Activated CD4-positive, alpha-beta T cell treated with anti-CD3 and anti-CD28 coated beads for 24 hours (primary cell): ENCODE measurements at regions not wholly inside any gene's neighbourhood (a gene's known extent, or its start where the extent isn't known, plus 50 kb on each side); places are given as distances from the start of the nearest gene placed in this dataset.

ENCODE experiments used
- DNase-seq, 2 donors: peaks; one replicate each; pipeline ENCODE4 v3.0.0-alpha.2; 2020; ENCODE audit warnings: low read depth in 2 of 2

DNA sequence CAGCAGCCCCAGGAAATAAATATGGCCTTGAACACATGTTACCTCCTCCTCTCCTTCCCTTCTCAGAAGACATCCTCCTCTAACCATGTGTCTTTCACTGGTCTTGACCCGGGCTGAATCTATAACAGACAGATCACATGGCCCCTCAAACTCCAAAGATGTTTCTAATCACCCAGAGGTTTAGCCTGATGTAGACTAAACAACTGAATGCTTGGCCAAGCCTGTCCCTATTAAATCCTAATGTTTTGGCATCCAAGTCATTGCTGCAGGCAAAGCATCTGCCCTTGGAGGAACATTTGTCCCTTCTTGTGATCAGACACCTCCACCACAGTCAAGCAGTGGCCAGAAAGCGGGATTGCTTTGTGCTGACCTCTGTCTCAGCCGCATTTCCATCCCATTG is 65.5 kb downstream of the ANKRD60 start:
- no peak for DNase-seq

DNA sequence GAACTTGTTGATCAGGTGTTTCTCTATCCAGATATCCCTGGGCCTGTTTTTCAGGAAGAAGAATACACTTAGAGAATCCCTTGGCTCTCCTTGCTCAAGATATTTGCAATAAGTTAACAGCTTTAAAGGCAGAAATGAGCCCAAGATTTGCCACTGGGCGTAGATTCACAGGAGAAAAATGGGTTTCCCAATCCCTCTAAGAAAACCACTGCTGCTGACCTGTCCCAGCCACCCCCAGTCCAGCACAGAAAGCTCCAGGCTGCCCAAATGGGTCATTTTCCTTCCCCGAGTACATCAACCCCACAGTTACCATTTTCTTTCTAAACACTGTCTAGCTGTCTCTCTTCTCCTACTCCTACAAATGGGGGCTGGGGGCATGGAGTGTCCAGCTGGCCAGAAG is 67.3 kb downstream of the ANKRD60 start:
- no peak for DNase-seq

DNA sequence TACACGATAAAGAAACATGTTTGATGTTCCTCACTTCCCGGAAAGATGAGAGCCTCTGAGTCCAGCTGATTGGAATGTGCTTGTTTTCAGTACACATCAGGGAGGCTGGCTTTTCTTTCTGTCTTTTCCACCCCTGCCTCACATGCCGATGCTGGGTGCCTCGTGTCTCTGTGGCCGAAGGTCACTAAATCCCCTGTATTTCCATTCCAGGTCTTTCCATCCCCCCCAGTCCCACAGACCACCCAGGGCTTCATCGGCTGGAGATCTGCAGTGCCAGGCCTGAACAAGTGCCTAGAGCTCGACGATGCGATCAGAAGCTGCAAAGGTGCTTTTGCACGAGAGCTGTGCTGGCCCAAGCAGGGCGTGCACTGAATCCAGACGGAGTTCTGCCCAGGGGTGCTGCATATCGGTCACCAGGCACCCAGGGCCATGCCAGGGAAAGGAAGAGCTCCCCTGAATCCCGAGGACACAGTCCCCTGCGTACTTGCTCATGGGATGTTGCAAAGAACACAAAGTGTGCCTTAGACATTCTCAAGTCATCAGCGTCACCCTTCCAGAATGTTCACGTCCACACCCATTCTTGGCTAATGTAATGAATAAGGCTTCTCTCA is 67.9 kb downstream of the ANKRD60 start:
- DNase-seq, result no peak

DNA sequence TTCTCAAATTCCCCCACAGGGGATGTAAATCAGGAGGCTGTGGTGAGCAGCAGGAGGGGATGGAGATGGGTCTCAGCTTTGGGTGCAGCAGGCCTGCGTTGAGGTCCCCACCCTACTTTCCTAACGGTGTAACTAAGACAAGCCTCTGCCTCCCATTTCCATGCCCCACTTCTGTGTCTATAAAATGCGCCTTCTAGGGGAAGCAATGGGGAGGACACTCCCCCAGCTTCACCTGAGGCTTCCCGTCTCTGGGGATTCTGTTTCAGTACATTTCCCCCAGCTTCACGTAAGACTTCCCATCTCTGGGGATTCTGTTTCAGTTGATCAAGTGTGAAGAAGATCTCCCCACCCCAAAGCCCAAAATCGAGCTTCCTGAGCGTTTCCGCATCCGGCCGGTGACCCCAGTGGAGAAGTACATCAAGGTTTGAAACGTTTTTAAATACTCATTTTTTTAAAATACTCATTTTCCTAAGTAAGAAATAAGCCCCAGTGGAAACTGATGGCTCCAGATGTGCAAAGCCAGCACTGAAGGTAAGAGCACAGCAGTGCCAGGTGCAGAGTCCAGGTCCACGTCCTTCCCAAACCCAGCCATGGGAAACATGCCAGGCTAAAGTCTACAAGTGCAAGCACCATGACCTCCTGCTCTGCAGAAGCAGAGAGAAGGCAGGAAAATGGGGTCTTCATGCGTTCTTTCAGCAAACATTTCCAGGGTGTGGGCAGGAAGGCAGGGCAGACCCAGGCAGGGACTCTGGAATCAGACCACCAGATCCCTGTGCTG is 73.1 kb downstream of the ANKRD60 start:
- no peak for DNase-seq

DNA sequence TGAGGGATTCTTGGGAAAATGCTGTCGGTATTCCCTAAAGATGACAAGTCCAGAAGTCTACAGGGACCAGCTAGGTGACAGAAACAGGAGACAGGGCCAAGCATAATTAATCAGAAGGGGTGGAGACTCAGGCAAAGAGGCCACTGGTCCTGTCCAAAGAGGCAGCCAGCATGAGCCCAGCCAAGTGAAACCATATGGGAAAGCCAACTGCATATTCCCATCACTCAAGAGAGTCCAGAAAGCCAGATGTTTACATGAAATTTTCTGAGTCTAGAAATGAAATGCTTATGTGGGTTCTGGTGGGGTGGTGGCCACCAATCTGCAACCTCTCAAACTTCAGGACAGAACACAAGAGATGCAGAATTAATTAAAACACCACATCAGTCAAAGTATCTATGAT is 74.3 kb downstream of the ANKRD60 start:
- DNase-seq, result no peak

DNA sequence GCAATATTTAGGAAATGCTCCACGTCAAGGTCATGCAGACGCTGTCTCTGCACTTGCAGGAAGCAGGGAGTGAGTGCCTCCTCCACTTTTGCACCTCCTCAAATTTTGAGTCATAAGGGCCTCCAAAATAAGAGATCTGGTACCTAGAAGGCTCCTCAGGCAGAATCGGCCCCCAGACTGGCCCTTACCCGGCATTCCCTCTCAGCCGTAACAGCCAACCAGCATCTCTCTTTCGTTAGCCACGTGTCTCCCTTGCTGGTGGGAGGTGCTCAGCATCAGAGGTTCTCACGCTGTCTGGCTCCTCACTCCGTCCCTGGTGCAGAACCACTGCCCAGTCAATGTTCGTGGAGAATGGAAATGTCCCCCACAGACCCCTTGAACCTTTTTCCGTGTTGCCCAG is 75.3 kb downstream of the ANKRD60 start:
- no peak for DNase-seq

DNA sequence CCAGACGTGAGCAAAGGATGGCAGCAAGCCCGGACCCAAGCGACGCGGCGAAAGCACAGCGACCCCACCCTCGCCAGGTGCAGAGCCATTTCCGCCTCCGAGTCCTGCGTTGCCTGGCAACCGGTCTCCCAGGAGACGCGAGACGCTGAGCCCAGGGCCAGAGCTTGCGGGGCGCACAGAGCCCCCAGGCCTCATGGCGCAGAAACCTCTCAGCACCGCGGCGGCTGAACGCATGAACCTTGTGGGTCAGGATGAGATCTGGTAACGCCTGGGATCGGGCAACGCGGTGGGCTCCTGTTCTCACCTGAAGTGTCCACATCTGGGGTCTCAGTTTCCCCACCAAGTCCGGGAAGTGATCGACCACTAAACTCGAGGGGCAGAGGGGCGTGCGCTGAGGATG is 77.7 kb downstream of the ANKRD60 start:
- no peak for DNase-seq

DNA sequence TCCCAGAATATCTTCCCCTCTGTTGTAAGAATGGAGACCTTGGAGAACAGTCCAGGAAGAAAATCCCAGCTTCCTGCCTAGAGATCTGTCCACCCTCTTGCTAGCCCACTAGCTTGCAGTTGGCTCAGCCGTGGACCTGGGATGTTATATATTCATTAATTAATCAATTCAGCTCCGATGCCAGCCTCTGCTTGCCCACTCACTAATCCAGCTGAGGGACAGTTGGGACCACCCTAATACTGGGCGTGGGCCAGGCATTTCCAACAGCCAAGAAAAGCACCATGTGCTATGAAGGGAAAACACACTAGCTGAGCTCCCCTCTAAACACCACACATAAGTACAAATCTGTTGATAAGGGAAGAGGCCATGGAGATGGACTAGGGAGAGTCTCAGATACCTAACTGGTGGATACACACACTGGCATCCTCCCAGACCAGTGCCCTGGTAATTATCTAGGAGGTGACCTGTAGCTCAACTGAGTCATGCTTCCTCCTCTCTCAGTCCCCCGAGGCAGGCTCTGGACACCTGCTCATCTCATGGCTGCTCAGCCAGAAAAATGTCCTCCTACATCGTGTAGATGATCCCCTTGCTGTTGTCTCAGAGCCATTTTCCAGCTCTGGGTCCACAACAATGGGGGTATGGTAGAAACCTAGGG is 78.9 kb downstream of the ANKRD60 start:
- DNase-seq, result no peak

DNA sequence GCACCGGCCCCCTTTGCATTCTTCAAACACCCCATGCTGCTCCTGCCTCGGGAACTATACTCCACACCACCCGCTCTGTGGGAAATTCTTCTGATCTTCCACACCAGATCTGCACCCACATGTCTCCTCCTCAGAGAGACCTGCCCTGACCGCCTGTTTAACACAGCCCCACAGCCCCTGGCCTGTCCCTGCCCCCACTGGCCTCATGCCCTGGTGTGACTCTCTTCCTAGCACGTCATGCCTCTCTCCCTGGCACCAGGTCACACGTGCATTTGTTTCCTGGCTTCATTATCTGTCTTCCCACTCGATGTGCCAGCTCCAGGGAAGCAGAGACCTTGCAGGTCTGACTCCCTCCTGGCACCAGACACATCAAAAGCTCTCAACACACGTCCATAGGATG is 79.6 kb downstream of the ANKRD60 start:
- no peak for DNase-seq

DNA sequence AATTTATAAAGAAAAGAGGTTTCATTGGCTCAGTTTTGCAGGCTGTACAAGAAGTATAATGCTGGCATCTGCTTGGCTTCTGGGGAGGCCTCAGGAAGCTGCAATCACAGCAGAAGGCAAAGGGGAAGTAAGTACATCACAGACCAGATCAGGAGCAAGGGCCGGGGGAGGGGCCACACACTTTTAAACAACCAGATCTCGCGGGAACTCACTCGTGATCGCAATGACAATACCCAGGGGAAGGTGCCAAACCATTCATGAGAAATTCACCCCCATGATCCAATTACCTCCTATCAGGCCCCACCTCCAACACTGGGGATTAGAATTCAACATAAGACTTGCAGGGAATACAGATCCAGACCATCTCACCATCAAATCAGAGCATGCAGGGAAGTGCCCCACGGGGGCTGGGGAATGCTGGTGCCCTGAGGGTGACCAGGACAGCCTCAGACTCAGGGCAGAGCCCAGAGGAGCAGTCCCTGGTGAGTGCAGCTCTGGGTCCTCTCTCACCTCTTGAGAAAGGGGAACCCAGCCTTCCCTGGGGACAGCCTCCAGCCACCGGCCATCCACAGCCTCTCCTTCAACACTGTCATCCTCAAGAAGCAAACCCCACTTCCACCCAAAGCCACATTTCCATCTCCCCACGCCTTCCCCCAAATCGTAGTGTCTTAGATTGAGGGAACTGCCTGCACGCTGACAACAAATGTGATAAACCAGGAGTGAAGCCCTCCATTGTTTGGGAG is 80.7 kb downstream of the ANKRD60 start:
- DNase-seq, result no peak

DNA sequence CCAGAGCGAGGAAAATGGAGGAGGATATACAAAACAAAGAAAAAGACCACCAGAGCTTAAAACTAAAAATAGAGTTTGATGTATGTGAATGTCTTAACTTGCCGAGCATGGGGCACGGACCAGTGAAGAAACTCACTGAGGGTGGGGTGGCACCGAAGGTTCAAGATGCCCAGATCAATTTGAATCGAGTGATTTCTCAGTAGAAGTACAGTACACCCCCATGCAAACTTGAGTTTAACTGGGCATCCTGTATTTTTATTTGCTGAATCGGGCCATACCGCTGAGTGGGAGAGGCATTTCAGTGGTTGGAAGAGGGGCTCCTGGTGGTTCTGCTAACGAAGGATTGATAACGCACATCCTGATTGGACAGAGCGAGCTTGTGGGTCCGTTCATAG is 81.7 kb downstream of the ANKRD60 start:
- no peak for DNase-seq

DNA sequence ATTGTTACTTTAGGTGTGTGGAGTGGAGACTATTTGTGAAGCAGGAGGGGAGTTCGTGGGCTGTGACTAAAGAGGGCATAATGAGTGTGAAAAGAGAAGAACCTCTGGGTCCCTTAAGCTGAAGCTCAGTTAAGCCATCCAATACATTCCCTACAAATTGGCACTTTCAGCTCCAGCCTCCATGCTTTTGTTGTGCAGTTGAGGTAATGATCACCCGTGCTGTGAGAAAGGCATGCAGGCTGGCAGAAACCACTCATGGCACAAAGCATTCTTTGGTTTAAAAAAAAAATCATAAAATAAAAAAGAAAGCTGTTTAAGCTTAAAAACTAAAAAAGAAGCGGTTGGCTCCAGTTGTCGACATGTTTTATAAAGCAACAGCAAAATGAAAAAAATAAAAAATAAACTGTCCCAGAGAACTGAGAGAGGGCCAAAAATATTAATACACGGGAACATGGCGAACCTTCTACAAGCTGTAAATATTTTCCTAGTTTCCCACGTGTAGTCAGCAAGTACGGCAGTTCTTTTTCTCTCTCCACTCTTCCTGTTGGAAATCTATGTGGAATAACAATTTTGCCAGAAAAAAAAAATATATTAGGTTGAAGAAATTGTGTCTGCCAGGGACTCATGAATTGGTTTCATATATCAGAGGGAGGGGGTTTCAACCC is 82.2 kb downstream of the ANKRD60 start:
- no peak for DNase-seq

DNA sequence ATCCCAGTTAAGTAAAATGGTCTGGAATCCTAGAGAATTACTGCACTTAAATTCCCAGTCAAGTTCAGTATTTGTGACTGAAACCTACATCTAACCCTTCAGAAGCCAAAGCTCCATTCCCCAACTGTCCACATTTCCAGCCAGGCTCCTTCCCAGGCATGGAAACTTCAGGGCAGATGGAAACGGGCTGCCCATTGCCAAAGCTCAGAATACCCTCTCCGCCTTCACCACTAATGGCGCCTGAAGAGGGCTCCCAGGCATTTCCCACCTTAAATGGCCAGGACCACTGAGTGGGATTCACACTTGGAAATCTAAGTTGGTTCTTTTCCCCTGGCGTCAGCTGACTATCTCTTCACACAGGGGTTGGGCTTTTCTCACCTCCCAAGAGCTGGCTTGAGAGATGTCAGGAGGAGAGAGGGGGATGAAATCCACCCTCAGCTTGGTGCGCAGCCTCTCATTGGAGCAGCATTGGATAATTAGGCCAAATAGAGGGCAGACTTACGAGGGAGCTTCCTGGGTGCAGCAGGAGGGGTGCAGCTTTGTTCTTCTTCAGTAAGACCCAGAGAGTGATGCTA is 82.9 kb downstream of the ANKRD60 start:
- no peak for DNase-seq

DNA sequence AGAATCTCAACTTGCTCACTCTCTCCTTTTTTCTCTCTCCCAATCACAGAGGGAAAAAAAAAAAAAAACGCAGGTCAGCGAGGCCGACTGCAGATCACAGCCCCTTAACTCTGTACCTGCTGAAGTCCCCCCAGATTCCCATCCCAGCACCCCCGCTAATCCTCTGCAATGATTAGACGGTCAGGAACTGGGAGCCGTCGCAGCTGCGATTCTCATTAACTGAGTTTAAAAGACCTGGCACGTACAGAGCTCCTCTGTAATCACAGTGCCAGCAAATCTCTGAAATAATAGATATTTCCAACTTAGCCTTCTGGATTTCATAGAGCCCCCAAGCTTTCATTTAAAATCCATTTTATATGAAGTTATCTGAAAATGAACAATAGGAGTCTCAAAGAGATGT is 84.4 kb downstream of the ANKRD60 start:
- no peak for DNase-seq

DNA sequence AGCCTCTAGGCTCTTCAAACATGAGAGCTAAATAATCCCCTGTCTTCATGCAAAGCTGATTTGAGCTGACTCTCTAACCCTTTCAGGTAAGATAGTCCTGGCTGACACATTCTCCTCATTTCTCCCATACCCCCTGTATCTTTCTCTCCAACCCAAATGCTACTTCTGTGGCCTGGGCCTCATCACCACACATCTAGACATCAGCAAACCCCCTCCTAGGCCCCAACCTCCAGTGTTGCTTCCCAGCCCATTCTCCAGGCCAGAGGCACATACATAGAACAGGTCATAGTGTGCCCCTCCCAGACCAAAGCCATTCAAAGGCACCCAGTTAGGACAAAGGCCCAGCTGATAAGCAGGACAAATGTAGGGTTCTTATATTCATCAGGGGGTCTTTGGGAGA is 84.9 kb downstream of the ANKRD60 start:
- DNase-seq, result no peak

DNA sequence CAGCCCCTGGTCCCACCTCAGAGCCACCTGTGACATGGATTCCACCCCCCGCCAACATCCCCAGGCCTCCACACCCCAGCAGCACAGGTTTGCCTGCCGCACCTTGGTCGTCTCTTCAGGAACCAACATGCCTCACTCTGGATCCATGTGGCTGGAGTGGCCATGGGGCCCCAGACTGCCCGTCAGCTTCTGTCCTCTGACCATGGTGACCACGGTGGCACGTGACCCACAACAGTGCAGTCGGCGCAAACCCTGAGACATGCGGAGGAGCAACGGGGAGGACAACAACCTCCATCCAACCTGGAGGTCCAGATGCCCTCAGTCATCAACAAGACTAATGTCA is 85.6 kb downstream of the ANKRD60 start:
- no peak for DNase-seq

DNA sequence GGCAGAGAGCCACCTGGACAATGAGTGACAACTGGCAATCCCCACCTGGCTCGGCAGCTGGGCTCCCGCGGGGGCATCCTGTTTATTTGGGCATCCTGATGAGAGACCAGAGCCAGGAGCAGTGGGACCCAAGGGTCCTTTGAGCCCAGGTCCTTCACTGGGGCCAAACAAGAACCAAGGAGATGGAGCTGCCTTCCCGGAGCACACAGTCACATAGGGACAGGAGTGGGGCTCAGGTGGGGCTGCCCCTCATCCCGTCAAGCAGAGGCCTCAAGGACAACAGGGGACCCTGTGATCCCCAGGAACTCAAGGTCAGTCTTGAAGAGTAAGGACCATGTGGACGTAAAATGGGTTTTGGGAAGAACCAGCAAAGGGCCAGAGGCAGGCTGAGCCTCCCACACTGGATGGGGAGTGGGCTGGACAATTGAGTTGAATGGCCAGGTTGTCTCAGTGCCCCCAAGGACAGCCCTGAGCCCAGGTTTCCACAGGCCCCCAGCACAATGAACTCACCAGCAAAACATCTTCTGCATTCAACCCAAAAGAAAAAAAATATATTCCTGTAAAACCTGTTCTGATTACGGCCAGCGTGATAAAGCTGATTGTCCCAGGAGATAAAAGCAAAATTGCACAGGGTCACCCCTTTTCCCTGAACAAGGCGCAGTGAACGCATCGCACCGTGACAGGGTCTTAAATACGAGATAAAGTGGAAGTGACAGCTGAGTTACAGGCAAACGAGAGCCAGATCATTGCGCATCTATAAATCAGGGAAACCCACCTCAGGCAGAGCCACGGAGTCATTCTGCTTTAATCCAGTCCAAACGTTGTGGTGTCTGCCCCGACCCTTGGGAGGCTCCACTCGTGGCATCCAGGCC is 86.2 kb downstream of the ANKRD60 start:
- no peak for DNase-seq

DNA sequence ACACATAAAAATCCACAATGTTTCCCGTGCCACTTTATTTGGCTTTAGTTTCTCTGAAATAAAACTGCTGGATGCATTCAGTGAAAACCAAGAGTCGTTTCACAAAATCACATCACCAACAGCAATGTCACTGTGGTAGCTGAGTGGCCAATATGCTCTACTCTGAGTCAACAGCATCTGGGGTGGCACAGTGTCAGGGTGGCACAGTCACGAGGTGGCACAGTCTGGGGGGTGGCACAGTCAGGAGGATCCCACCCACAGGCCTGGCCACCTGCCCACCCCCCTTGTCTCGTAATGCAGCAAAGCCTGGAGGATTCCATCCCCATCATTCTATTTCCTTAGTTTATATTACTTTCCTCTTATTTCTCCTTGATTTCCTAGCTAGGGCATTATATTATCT is 87.0 kb downstream of the ANKRD60 start:
- no peak for DNase-seq

DNA sequence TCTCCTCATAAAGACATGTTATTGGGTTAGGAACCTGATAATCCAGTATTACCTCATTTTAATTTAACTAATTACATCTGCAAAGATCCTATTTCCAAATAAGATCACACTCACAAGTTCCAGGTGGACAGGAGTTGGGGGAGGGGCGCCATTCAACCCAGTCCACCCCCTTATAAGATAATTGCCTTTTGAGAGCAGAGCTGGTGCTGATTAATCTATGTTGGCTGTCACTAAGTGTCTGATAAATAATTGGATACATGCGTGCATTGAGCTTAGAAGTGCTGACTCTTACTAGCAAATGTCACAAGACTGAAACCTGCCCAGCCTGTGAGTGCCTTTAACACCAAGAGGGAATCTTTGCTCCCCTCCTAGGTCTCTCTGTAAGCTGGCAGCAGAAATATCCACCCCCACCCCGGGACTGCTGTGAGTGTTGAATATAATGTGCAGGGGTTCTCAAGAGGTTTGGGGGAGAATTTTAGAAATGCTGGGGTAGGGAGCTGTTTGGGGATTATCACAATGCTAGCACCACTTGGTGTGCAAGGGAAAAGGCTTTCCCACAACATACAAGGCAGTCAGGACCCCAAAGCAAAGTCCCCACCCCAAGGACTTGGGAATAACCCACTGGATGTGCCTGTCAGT is 87.5 kb downstream of the ANKRD60 start:
- DNase-seq, result no peak
